ENCODE measurements at regions not wholly inside any gene's neighbourhood (a gene's known extent, or its start where the extent isn't known, plus 50 kb on each side); places are given as distances from the start of the nearest gene placed in this dataset.

GRCh38 chr14:101500061-101500460 lies 61.2 kb upstream of the DIO3 start:
- TF ChIP-seq CTCF (IDR thresholded peaks at IDR 0.05; ENCODE audit: low read length), result no peak
- TF ChIP-seq EZH2phosphoT487 (IDR thresholded peaks at IDR 0.05; ENCODE audit: low read length), result no peak
- no peak for TF ChIP-seq EZH2 (optimal IDR thresholded peaks at IDR 0.05; ENCODE audit: low read depth, low read length)

Measured in MM.1S (cell line).